GM12874 (cell line): ENCODE measurements at regions not wholly inside any gene's neighbourhood (a gene's known extent, or its start where the extent isn't known, plus 50 kb on each side); places are given as distances from the start of the nearest gene placed in this dataset.

ENCODE experiments used
- TF ChIP-seq, protein P1 (sequence below): IDR thresholded peaks from 2 replicates; pipeline ENCODE4 v1.5.1; 2011; ENCODE audit warnings: low read depth, mild to moderate bottlenecking, control low read depth, low read length, moderate library complexity; ENCODE audit not compliant: insufficient read depth

DNA sequence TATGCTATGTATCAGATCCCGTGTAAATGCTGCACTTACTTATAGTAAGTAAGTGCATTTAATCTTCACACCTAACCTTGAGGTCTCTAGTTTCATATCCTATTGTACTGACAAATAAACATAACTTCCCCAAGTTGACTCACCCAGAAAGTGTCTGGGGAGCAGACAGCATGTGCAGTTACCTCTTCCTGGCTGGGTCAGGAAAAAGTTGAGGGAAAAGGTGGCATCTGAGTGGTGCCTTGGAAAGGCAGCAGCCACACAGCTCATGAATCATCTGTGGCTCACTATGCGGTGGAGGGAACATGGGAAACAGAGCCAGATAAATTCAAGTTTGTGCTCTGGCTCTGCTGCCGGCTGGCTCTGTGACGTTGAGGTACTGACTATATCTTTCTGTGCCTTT is 382.0 kb upstream of the DYNLRB2 start:
- TF ChIP-seq, protein P1, sequence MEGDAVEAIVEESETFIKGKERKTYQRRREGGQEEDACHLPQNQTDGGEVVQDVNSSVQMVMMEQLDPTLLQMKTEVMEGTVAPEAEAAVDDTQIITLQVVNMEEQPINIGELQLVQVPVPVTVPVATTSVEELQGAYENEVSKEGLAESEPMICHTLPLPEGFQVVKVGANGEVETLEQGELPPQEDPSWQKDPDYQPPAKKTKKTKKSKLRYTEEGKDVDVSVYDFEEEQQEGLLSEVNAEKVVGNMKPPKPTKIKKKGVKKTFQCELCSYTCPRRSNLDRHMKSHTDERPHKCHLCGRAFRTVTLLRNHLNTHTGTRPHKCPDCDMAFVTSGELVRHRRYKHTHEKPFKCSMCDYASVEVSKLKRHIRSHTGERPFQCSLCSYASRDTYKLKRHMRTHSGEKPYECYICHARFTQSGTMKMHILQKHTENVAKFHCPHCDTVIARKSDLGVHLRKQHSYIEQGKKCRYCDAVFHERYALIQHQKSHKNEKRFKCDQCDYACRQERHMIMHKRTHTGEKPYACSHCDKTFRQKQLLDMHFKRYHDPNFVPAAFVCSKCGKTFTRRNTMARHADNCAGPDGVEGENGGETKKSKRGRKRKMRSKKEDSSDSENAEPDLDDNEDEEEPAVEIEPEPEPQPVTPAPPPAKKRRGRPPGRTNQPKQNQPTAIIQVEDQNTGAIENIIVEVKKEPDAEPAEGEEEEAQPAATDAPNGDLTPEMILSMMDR: no peak

DNA sequence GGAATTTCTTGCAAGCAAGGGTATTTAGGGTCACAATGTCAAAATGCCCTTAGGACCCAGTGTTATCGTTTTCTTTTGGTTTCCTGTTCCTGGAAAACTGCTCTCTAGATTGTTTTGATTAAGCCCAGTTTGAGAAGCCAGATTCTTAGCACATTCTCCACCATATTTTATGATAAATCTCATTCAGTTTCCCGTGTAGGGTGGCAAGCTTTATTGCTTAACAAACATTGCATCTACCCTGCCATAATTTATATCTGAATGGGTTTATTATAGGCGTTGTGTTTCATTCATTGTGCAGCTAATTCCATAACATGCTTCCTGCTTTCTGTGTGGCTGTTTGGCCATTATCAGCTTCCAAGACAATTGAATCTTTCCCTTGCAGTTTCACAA is 389.1 kb upstream of the DYNLRB2 start:
- TF ChIP-seq, protein P1: no peak

DNA sequence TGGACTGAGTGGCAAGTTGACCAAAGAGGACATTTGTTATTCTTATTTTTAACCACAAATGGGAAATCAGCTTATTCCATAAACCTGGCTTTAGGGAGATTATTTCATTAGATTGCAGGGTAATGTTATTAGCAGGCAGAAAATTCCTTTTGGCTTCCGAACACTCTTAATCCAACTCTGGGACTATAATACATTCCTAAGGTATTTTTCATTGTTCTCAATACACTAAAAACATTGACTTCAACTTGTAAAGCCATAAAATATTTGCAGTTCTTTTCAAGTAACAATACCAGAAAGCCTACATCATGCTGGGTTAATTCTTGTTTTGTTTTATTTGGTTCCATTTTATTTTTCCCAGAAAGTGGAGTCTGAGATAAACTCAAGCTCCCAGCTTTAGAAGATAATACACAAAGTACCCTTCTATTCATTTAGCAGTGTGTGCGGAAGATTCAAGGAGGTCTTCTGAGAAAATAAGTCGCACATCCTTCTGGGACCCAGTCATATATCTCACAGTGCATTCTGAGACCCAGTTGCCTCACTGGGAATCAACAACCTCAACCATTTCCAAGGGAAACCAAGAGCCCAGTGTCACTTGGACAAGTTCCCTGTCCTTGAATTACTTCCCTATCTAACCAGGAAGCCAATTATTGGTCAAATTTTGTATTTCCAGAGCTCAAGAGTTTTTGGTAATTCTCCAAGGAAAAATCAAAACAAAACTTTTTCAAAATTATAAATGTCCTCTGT is 389.6 kb upstream of the DYNLRB2 start:
- TF ChIP-seq, protein P1: no peak

DNA sequence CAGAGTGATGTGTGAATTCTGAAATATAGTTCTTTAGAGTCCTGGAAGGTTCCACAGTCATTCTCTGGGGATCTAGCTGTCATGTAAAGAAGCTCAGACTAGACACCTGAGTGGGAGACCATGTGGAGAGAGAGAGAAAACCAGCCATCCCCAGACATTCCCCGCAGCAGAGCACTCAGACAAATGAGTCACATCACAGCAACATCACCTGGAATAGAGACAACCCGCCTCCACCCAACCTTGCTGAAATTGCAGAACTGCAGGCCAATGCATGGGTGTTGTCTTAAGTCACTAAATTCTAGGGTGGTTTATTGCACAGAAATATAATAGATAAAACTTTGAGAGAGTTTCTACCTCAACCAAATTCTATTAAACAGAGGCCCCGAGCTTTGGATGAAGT is 392.0 kb upstream of the DYNLRB2 start:
- TF ChIP-seq, protein P1: no peak

DNA sequence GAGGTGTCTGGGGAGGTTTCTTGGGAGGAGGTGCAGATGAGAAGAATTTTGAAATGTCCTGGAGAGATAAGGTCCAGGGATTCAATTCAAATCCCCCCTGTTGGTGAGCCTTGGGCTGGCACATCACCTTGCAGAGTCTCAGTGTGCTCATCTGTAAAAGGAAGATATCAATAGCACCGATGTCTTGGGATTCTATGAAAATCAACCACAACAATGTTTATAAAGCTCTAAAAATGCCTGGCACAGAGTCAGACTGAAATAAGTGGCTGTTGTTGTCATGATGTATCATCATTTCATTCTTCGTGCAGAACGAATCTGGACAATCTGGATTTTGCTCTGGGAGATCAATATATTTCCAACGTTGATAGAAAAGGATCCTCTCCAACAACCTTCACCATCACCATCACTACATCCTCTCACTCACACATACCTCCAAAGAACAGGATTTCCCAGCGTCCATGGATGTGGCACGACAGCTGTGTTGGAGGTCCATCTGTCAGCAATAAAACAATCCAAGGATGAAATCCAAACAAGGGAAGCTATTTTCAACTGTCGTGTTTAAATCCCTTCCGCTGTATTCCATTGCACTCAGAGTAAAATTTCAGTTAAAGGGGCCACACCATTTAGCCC is 393.7 kb upstream of the DYNLRB2 start:
- TF ChIP-seq, protein P1: no peak

DNA sequence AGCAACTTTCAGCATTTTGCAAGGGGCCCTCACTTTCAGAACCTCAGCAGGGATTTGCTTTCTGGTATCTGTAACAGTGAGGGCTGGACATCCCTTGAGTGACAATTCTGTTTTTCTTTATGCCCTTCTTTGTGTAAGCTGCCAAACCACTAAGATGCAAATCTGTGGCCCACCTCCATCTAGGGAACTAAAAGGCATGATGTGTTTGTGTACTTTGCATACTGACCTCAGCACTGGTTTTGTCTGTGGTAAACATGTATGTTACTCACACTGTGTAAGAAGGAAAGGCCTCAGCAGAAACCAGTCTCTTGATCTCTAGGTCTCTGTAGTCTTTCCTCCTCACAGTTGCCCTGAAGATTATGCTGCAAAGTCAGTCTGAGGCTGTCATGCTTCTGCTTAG is 396.6 kb upstream of the DYNLRB2 start:
- TF ChIP-seq, protein P1: no peak

DNA sequence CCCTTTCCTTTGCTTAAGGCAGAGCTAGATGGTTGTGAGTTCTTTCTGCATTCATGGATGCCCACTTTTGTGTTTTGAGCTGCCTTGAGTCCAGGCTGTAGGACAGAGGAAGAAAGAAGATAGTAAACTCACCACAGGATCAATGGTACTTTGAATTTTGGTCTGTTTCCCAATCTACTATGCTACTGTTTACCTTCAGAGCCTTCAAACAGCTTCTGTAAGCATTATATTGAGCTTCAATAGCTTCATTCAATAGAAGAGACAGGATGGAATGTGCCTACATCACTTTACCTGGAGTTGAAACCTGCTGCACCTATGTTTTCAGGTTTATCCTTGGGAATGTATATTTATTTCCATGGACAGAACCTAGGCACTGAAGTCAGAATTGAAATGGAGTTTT is 397.9 kb upstream of the DYNLRB2 start:
- TF ChIP-seq, protein P1: no peak
